ENCODE measurements at regions not wholly inside any gene's neighbourhood (a gene's known extent, or its start where the extent isn't known, plus 50 kb on each side); places are given as distances from the start of the nearest gene placed in this dataset.

DNA sequence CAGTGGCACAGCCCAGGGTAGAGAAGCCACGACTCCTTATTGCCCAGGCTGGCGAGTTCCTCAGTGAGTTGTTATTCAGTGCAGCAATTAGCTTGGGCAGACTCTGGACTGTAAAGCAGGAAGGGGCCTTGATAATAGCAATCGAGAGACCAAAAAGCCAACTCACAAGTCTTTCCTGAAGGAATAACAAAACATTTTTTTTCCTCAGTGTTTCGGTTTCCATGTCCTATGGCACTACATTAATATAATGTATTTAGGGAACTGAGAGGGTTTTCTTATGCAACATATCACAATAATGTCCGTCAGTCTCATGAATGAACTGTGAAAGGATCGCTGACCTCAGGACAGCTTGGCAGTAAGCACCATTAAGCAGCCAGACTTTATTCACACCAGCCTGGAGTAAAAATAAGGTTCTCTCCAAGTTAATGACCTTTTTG, 248.9 kb upstream of the TBL1XR1 start:
- H3K4me1 ChIP-seq, result peaks cover 6% of the 10 kb centered on the region; the same call in 1 of the 2 replicates
- H3K4me3 ChIP-seq (ENCODE audit: low read depth, low read length), result no peak overlapping the region
- Mint-ChIP-seq H3K27me3 (ENCODE audit: insufficient read depth, unreplicated experiment) (no peaks in the 10 kb centered on the region), H3K4me1 (ENCODE audit: low read depth, unreplicated experiment) (peaks cover 9% of the 10 kb centered on the region), H3K27ac (ENCODE audit: unreplicated experiment) (no peak overlapping the region), H3K9me3 (ENCODE audit: unreplicated experiment) (no peaks in the 10 kb centered on the region), H3K4me3 (ENCODE audit: unreplicated experiment) (no peak overlapping the region), H3K36me3 (ENCODE audit: insufficient read depth, unreplicated experiment) (no peaks in the 10 kb centered on the region)
- TF ChIP-seq, protein P1, sequence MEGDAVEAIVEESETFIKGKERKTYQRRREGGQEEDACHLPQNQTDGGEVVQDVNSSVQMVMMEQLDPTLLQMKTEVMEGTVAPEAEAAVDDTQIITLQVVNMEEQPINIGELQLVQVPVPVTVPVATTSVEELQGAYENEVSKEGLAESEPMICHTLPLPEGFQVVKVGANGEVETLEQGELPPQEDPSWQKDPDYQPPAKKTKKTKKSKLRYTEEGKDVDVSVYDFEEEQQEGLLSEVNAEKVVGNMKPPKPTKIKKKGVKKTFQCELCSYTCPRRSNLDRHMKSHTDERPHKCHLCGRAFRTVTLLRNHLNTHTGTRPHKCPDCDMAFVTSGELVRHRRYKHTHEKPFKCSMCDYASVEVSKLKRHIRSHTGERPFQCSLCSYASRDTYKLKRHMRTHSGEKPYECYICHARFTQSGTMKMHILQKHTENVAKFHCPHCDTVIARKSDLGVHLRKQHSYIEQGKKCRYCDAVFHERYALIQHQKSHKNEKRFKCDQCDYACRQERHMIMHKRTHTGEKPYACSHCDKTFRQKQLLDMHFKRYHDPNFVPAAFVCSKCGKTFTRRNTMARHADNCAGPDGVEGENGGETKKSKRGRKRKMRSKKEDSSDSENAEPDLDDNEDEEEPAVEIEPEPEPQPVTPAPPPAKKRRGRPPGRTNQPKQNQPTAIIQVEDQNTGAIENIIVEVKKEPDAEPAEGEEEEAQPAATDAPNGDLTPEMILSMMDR (IDR thresholded peaks at IDR 0.05; ENCODE audit: insufficient read depth in 1 of 2, low read depth in 1 of 2, low read length in 1 of 2, severe bottlenecking in 1 of 2, unreplicated experiment in 1 of 2), result no peak
- ChIA-PET CTCF (no interaction called here), POLR2A (no interaction called here)
- no TSS peak for BruUV-seq (replicated peaks)
- no peaks in the 10 kb centered on the region for H3K36me3 ChIP-seq (ENCODE audit: control insufficient read depth, insufficient read depth, low read length)
- intact Hi-C loops (cut with micrococcal nuclease; ENCODE audit: unreplicated experiment), result no loop called here
- no peak for DNase-seq
- no peaks in the 10 kb centered on the region for H3K27me3 ChIP-seq (replicated peaks; ENCODE audit: control insufficient read depth, insufficient read depth, low read length)
- H3K9me3 ChIP-seq, result no peaks in the 10 kb centered on the region

- Mint-ChIP-seq H3K27me3 (ENCODE audit: insufficient read depth, unreplicated experiment) (no peaks in the 10 kb centered on the region), H3K4me3 (ENCODE audit: unreplicated experiment) (no peak overlapping the region), H3K9me3 (ENCODE audit: unreplicated experiment) (no peaks in the 10 kb centered on the region), H3K27ac (ENCODE audit: unreplicated experiment) (no peak overlapping the region), H3K36me3 (ENCODE audit: insufficient read depth, unreplicated experiment) (no peaks in the 10 kb centered on the region), H3K4me1 (ENCODE audit: low read depth, unreplicated experiment) (peaks cover 9% of the 10 kb centered on the region)
- no peak for DNase-seq
- CTCF ChIA-PET, result no interaction called here
- Histone ChIP-seq H3K27me3 (replicated peaks; ENCODE audit: control insufficient read depth, insufficient read depth, low read length) (no peaks in the 10 kb centered on the region), H3K9me3 (no peaks in the 10 kb centered on the region), H3K4me1 (peaks cover 16% of the 10 kb centered on the region), H3K36me3 (ENCODE audit: control insufficient read depth, insufficient read depth, low read length) (no peaks in the 10 kb centered on the region), H3K4me3 (ENCODE audit: low read depth, low read length) (no peak overlapping the region)
- POLR2A ChIA-PET, result no interaction called here
- TF ChIP-seq, protein P1 (IDR thresholded peaks at IDR 0.05; ENCODE audit: insufficient read depth in 1 of 2, low read depth in 1 of 2, low read length in 1 of 2, severe bottlenecking in 1 of 2, unreplicated experiment in 1 of 2), result no peak
- intact Hi-C loops (cut with micrococcal nuclease; ENCODE audit: unreplicated experiment), result no loop called here
- no TSS peak for BruUV-seq (replicated peaks)
These were observed 250.7 kb upstream of the TBL1XR1 start for GRCh38 chr3:177447938-177448337.

- H3K27me3 ChIP-seq (replicated peaks; ENCODE audit: control insufficient read depth, insufficient read depth, low read length), result no peaks in the 10 kb centered on the region
- H3K4me1 ChIP-seq, result peaks cover 10% of the 10 kb centered on the region
- DNase-seq, result no peak
- CTCF ChIA-PET, result no interaction called here
- H3K4me3 ChIP-seq (ENCODE audit: low read depth, low read length), result no peak overlapping the region
- Mint-ChIP-seq H3K27ac (ENCODE audit: unreplicated experiment) (no peak overlapping the region), H3K9me3 (ENCODE audit: unreplicated experiment) (no peaks in the 10 kb centered on the region), H3K36me3 (ENCODE audit: insufficient read depth, unreplicated experiment) (no peaks in the 10 kb centered on the region), H3K4me3 (ENCODE audit: unreplicated experiment) (no peak overlapping the region), H3K4me1 (ENCODE audit: low read depth, unreplicated experiment) (peaks cover 2% of the 10 kb centered on the region), H3K27me3 (ENCODE audit: insufficient read depth, unreplicated experiment) (no peaks in the 10 kb centered on the region)
- TF ChIP-seq, protein P1 (IDR thresholded peaks at IDR 0.05; ENCODE audit: insufficient read depth in 1 of 2, low read depth in 1 of 2, low read length in 1 of 2, severe bottlenecking in 1 of 2, unreplicated experiment in 1 of 2), result no peak
- H3K9me3 ChIP-seq, result no peaks in the 10 kb centered on the region
- intact Hi-C loops (cut with micrococcal nuclease; ENCODE audit: unreplicated experiment), result no loop called here
- no TSS peak for BruUV-seq (replicated peaks)
- POLR2A ChIA-PET, result no interaction called here
- H3K36me3 ChIP-seq (ENCODE audit: control insufficient read depth, insufficient read depth, low read length), result no peaks in the 10 kb centered on the region
These were observed 251.7 kb upstream of the TBL1XR1 start for GRCh38 chr3:177448987-177449359.

Measured in Caco-2 (cell line).